ENCODE measurements at regions not wholly inside any gene's neighbourhood (a gene's known extent, or its start where the extent isn't known, plus 50 kb on each side); places are given as distances from the start of the nearest gene placed in this dataset.

GRCh38 chr16:86095131-86095752 lies 196.3 kb downstream of the IRF8 start:
- DNase-seq (ENCODE audit: low spot score in 2 of 2): no peak
- 84 to 86% methylated on average over 15 of the region's 15 CpGs for WGBS, 2 donors

DNA sequence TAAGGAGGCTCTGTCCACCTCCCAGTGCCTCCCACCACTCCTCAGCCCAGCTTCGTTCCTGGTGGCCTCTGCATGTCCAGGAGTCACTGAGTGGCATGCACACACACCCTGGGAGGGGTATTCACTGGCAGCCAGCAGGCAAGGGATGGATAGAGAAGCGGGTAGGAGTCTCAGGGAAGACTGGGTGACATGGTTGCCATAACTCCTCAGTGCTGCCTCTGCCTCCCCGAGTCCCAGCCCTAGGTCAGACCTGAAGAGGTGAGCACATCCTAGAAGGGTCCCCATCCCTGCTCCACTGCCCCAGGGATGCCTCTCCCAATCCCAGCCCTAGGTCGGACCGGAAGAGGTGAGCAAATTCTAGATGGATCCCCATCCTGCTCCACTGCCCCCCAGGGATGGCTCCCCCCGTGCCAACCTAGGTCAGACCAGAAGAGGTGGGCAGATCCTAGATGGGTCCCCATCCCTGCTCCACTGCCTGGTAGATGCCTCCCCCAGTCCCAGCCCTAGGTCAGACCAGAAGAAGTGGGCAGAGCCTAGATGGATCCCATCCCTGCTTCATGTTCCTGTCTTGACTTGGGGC lies 197.0 kb downstream of the IRF8 start:
- Histone ChIP-seq H3K27me3 (peaks cover 0 to 5% of the 10 kb centered on the region in 2 donors), H3K4me3 (no peak overlapping the region), H3K9me3 (peaks cover 0 to 5% (median 2%) of the 10 kb centered on the region in 4 donors), H3K4me1 (peaks cover 0 to under 1% (median 0%) of the 10 kb centered on the region in 4 donors), H3K27ac (no peak overlapping the region), H3K36me3 (no peaks in the 10 kb centered on the region)
- no peak for DNase-seq (ENCODE audit: low spot score in 2 of 2)
- TF ChIP-seq POLR2A (IDR thresholded peaks at IDR 0.05): no peak
- TF ChIP-seq CTCF (IDR thresholded peaks at IDR 0.05): no peak
- no peak for TF ChIP-seq EP300 (IDR thresholded peaks at IDR 0.05)
- 85 to 93% methylated on average over 6 of the region's 6 CpGs for WGBS, 2 donors

More at GRCh38 chr16:86095131-86095752, 196.3 kb downstream of the IRF8 start:
- Histone ChIP-seq H3K36me3 (no peaks in the 10 kb centered on the region), H3K27me3 (no peaks in the 10 kb centered on the region), H3K4me1 (no peaks in the 10 kb centered on the region), H3K27ac (no peak overlapping the region), H3K4me3 (no peak overlapping the region), H3K9me3 (peaks cover 0 to 5% (median 2%) of the 10 kb centered on the region in 4 donors)
- TF ChIP-seq EP300 (IDR thresholded peaks at IDR 0.05) (no peak), CTCF (IDR thresholded peaks at IDR 0.05) (no peak), POLR2A (IDR thresholded peaks at IDR 0.05) (no peak)

GRCh38 chr16:86096850-86097249 lies 197.9 kb downstream of the IRF8 start:
- Histone ChIP-seq H3K27ac (no peak overlapping the region), H3K4me1 (peaks cover 0 to 5% (median 0%) of the 10 kb centered on the region in 4 donors), H3K36me3 (no peaks in the 10 kb centered on the region), H3K27me3 (peaks cover 0 to 14% of the 10 kb centered on the region in 2 donors), H3K9me3 (peaks cover 0 to 5% (median 2%) of the 10 kb centered on the region in 4 donors), H3K4me3 (no peak overlapping the region)
- TF ChIP-seq CTCF (IDR thresholded peaks at IDR 0.05) (no peak), POLR2A (IDR thresholded peaks at IDR 0.05) (no peak), EP300 (IDR thresholded peaks at IDR 0.05) (no peak)
- no peak for DNase-seq (ENCODE audit: low spot score in 2 of 2)
- WGBS, 2 donors: 86 to 92% methylated on average over 7 of the region's 7 CpGs

DNA sequence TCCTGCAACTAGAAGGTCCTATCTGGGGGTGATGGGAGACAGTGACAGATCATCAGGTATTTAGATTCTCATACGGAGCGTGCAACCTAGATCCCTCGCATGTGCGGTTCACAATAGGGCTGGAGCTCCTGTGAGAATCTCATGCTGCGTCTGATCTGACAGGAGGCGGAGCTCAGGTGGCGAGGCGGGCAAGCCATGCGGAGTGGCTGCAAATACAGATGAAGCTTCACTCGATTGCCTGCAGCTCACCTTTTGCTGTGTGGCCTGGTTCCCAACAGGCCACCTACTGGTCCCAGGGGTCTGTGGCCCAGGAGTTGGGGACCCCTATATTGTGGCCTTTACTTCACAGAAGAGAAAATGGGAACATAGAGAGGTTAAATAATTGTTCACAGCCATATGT lies 200.4 kb downstream of the IRF8 start:
- 67 to 80% methylated on average over 7 to 10 of the region's 10 CpGs for WGBS, 2 donors
- Histone ChIP-seq H3K4me1 (peaks cover 0 to 5% (median 0%) of the 10 kb centered on the region in 4 donors), H3K27me3 (peaks cover 0 to 14% of the 10 kb centered on the region in 2 donors), H3K9me3 (peaks cover 0 to 5% (median 2%) of the 10 kb centered on the region in 4 donors), H3K4me3 (no peak overlapping the region), H3K27ac (no peak overlapping the region), H3K36me3 (no peaks in the 10 kb centered on the region)
- no peak for DNase-seq (ENCODE audit: low spot score in 2 of 2)
- no peak for TF ChIP-seq POLR2A (IDR thresholded peaks at IDR 0.05)
- TF ChIP-seq EP300 (IDR thresholded peaks at IDR 0.05): no peak
- TF ChIP-seq CTCF (IDR thresholded peaks at IDR 0.05): no peak

Data from tibial nerve (tissue), 4 donors.